Naive thymus-derived CD4-positive, alpha-beta T cell (primary cell): ENCODE measurements at regions not wholly inside any gene's neighbourhood (a gene's known extent, or its start where the extent isn't known, plus 50 kb on each side); places are given as distances from the start of the nearest gene placed in this dataset.

Source experiments
- ATAC-seq: fragments of 150-1000 bp; cut with Tn5 transposase; 2 replicates; pipeline ENCODE4 v1.10.0; 2021; ENCODE audit warnings: mild to moderate bottlenecking, moderate library complexity
- CTCF ChIA-PET: fragments of 350-600 bp; sonication (Branson Sonifier 250); formaldehyde crosslinking; loops from one replicate; lab custom pipeline; 2021; ENCODE audit warnings: antibody characterized with exemption; lab: Charles Lee
- POLR2A ChIA-PET: fragments of 350-600 bp; sonication (Branson Sonifier 250); formaldehyde crosslinking; loops from one replicate; lab custom pipeline; 2021; ENCODE audit warnings: antibody characterized with exemption, inconsistent platforms; lab: Charles Lee
- DNase-seq, 9 donors: peaks; one replicate each; pipeline versions ENCODE4 v3.0.0 to v3.0.0-alpha.2; 2020 to 2022; ENCODE audit warnings: mixed read lengths in 1 of 9
- H3K27ac ChIP-seq: one replicate; pipeline ENCODE4 v1.7.0; 2013; ENCODE audit warnings: mild to moderate bottlenecking, low read depth, low read length, moderate library complexity
- H3K27me3 ChIP-seq, 2 donors: one replicate each; pipeline ENCODE4 v1.7.0; 2013; ENCODE audit warnings: low read length in 2 of 2, mild to moderate bottlenecking in 2 of 2, moderate library complexity in 2 of 2; ENCODE audit not compliant: control insufficient read depth in 2 of 2, insufficient read depth in 2 of 2
- H3K36me3 ChIP-seq, 3 experiments: 1 replicate in 2 of 3; 2 replicates in 1 of 3; pipeline ENCODE4 v1.7.0; 2013; ENCODE audit warnings: low read length in 3 of 3, mild to moderate bottlenecking in 3 of 3, moderate library complexity in 1 of 3; ENCODE audit not compliant: insufficient read depth in 3 of 3, control insufficient read depth in 2 of 3
- H3K4me1 ChIP-seq, 2 donors: one replicate each; pipeline ENCODE4 v1.7.0; 2013; ENCODE audit warnings: low read length in 2 of 2, mild to moderate bottlenecking in 2 of 2, moderate library complexity in 1 of 2; ENCODE audit not compliant: control insufficient read depth in 2 of 2, insufficient read depth in 2 of 2
- H3K4me3 ChIP-seq: 2 replicates; pipeline ENCODE4 v1.7.0; 2013; ENCODE audit warnings: mild to moderate bottlenecking, low read length
- H3K9me3 ChIP-seq, 3 experiments: 1 replicate in 2 of 3; 2 replicates in 1 of 3; pipeline ENCODE4 v1.7.0; 2013; ENCODE audit warnings: low read length in 3 of 3; ENCODE audit not compliant: control insufficient read depth in 2 of 3
- H3K27ac Mint-ChIP-seq, 9 donors: one replicate each; pipeline ENCODE4 v1.8.0; 2020 to 2022; ENCODE audit warnings: mixed read lengths in 9 of 9, mild to moderate bottlenecking in 8 of 9, moderate library complexity in 5 of 9, inconsistent platforms in 2 of 9
- H3K27me3 Mint-ChIP-seq, 5 donors: one replicate each; pipeline ENCODE4 v1.8.0; 2021 to 2022; ENCODE audit warnings: mixed read lengths in 5 of 5, mild to moderate bottlenecking in 1 of 5
- H3K36me3 Mint-ChIP-seq, 5 donors: one replicate each; pipeline ENCODE4 v1.8.0; 2020 to 2022; ENCODE audit warnings: mixed read lengths in 5 of 5, mild to moderate bottlenecking in 3 of 5, inconsistent platforms in 1 of 5
- H3K4me1 Mint-ChIP-seq, 7 donors: one replicate each; pipeline ENCODE4 v1.8.0; 2020 to 2022; ENCODE audit warnings: mixed read lengths in 7 of 7, mild to moderate bottlenecking in 3 of 7, inconsistent platforms in 1 of 7
- H3K4me3 Mint-ChIP-seq, 10 donors: one replicate each; pipeline ENCODE4 v1.8.0; 2020 to 2022; ENCODE audit warnings: mild to moderate bottlenecking in 10 of 10, mixed read lengths in 10 of 10, moderate library complexity in 6 of 10, inconsistent platforms in 2 of 10
- H3K9me3 Mint-ChIP-seq, 11 donors: one replicate each; pipeline ENCODE4 v1.8.0; 2020 to 2022; ENCODE audit warnings: mixed read lengths in 11 of 11, mild to moderate bottlenecking in 4 of 11, inconsistent platforms in 1 of 11, moderate library complexity in 1 of 11
- intact Hi-C, 2 donors: fragments of 100-400 bp; cut with micrococcal nuclease; formaldehyde crosslinking; loops; one replicate each; pipeline ENCODE4 v1.15.1; 2023

DNA sequence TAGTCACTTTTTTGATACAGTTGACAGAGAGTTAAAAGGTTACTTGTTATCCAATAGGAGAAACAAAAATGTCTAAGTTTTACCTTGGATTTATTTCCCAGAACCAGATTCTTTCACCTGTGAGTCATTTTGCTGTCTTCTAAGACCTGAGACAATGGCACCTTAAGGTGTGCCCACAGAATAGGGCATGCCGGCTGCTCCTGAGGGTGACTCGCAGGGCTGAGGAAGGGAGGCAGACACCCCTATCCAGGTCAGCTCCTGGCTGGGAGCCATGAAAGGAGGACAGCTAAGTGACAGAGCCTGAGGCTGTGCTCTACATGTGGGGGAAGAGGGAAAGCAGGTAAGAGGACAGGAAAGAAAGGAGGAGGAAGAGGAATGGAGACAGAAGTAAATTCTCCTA is 67.8 kb downstream of the RASSF10 start:
- intact Hi-C loops: no loop called here
- Mint-ChIP-seq H3K36me3 (no peaks in the 10 kb centered on the region), H3K27ac (no peak overlapping the region), H3K27me3 (peaks cover 14 to 43% (median 37%) of the 10 kb centered on the region in 5 donors), H3K4me3 (no peak overlapping the region), H3K4me1 (no peaks in the 10 kb centered on the region), H3K9me3 (peaks cover 0 to 2% (median 0%) of the 10 kb centered on the region in 11 donors)
- ChIA-PET CTCF (no interaction called here), POLR2A (no interaction called here)
- DNase-seq: no peak
- no peaks in the 10 kb centered on the region for H3K4me1 ChIP-seq
- no peaks in the 10 kb centered on the region for H3K27me3 ChIP-seq
- no peak for ATAC-seq
- no peaks in the 10 kb centered on the region for H3K9me3 ChIP-seq
- H3K36me3 ChIP-seq: no peaks in the 10 kb centered on the region
- no peak overlapping the region for H3K4me3 ChIP-seq
- no peak overlapping the region for H3K27ac ChIP-seq

DNA sequence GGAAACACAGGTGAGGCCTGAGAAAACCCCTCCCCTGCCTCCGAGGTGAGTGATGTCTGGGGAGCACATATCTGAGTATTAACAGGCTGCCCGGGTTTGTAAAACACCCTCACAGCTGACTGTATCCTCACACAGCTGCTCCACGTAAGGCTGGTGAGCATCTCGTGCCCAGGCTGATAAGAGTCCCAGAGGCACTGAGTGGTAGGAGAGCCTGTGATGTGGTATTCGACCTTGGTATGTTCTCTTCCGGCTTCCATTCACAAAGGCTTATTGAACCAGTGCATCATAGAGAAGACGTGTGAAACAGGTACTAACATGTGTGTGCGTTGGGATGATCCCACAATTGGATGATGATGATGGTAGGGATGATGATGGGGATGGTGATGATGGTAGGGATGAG is 71.7 kb downstream of the RASSF10 start:
- peaks cover 17 to 67% (median 54%) of the 10 kb centered on the region in 5 donors for H3K27me3 Mint-ChIP-seq
- ATAC-seq: no peak

DNA sequence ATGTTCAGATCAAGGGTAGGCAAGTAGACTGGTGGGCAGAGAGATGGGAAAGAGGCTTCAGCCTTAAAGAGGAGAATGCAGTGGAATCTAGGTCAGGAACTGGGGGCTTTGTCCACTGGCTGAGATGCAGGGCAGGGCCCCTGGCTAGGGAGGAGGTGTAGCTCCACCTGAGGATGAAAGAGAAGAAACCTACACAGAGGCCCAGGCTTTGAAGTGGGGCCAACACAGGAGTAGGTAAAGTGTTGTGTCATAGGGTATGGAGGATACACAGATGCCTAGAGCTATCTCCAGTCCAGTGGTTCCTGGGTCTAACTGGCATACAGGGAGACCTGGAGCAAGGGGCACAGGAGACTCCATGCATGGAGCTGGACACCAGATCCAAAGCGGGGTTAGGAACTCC is 73.5 kb downstream of the RASSF10 start:
- DNase-seq (no peak), ATAC-seq (no peak)
- no peak overlapping the region for H3K4me3 Mint-ChIP-seq
- ChIA-PET POLR2A (no interaction called here), CTCF (no interaction called here)
- Histone ChIP-seq H3K27ac (no peak overlapping the region), H3K4me1 (no peaks in the 10 kb centered on the region), H3K36me3 (no peaks in the 10 kb centered on the region), H3K4me3 (no peak overlapping the region), H3K9me3 (no peaks in the 10 kb centered on the region), H3K27me3 (no peaks in the 10 kb centered on the region)
- H3K9me3 Mint-ChIP-seq: peaks cover 0 to 7% (median 1%) of the 10 kb centered on the region in 11 donors
- intact Hi-C loops: no loop called here
- no peak overlapping the region for H3K27ac Mint-ChIP-seq
- no peaks in the 10 kb centered on the region for H3K36me3 Mint-ChIP-seq
- no peaks in the 10 kb centered on the region for H3K4me1 Mint-ChIP-seq
- H3K27me3 Mint-ChIP-seq: peaks cover 20 to 69% (median 65%) of the 10 kb centered on the region in 5 donors

More for the DNA sequence above, 71.7 kb downstream of the RASSF10 start:
- no peaks in the 10 kb centered on the region for H3K9me3 ChIP-seq
- H3K36me3 ChIP-seq: no peaks in the 10 kb centered on the region
- H3K4me3 ChIP-seq: no peak overlapping the region
- DNase-seq: no peak
- H3K9me3 Mint-ChIP-seq: peaks cover 0 to 2% (median 0%) of the 10 kb centered on the region in 11 donors
- H3K4me1 Mint-ChIP-seq: no peaks in the 10 kb centered on the region
- ChIA-PET CTCF (no interaction called here), POLR2A (no interaction called here)
- no peak overlapping the region for H3K4me3 Mint-ChIP-seq
- no peak overlapping the region for H3K27ac ChIP-seq
- no peak overlapping the region for H3K27ac Mint-ChIP-seq
- H3K36me3 Mint-ChIP-seq: no peaks in the 10 kb centered on the region
- H3K27me3 ChIP-seq: no peaks in the 10 kb centered on the region
- no peaks in the 10 kb centered on the region for H3K4me1 ChIP-seq
- intact Hi-C loops: no loop called here

- no peaks in the 10 kb centered on the region for H3K4me1 Mint-ChIP-seq
- no peaks in the 10 kb centered on the region for H3K9me3 ChIP-seq
- peaks cover 0 to 18% (median 8%) of the 10 kb centered on the region in 11 donors for H3K9me3 Mint-ChIP-seq
- H3K36me3 Mint-ChIP-seq: no peaks in the 10 kb centered on the region
- no peaks in the 10 kb centered on the region for H3K4me1 ChIP-seq
- no peaks in the 10 kb centered on the region for H3K27me3 ChIP-seq
- DNase-seq (no peak), ATAC-seq (no peak)
- no peak overlapping the region for H3K4me3 Mint-ChIP-seq
- no peak overlapping the region for H3K27ac Mint-ChIP-seq
- H3K36me3 ChIP-seq: no peaks in the 10 kb centered on the region
- H3K27me3 Mint-ChIP-seq: peaks cover 3 to 23% (median 14%) of the 10 kb centered on the region in 5 donors
- no peak overlapping the region for H3K4me3 ChIP-seq
- POLR2A ChIA-PET: no interaction called here
- no peak overlapping the region for H3K27ac ChIP-seq
- CTCF ChIA-PET: no interaction called here
- intact Hi-C loops: no loop called here
Measured at GRCh38 chr11:13090228-13090708, 81.2 kb downstream of the RASSF10 start.

GRCh38 chr11:13091373-13091772 is 82.3 kb downstream of the RASSF10 start:
- ChIA-PET POLR2A (no interaction called here), CTCF (no interaction called here)
- no peaks in the 10 kb centered on the region for H3K9me3 ChIP-seq
- Mint-ChIP-seq H3K27me3 (peaks cover 5 to 28% (median 7%) of the 10 kb centered on the region in 5 donors), H3K4me1 (no peaks in the 10 kb centered on the region), H3K4me3 (no peak overlapping the region), H3K9me3 (peaks cover 0 to 18% (median 8%) of the 10 kb centered on the region in 11 donors), H3K36me3 (no peaks in the 10 kb centered on the region), H3K27ac (no peak overlapping the region)
- no peak for ATAC-seq
- no peaks in the 10 kb centered on the region for H3K4me1 ChIP-seq
- DNase-seq: no peak
- no peak overlapping the region for H3K4me3 ChIP-seq
- H3K27ac ChIP-seq: no peak overlapping the region
- no peaks in the 10 kb centered on the region for H3K27me3 ChIP-seq
- H3K36me3 ChIP-seq: no peaks in the 10 kb centered on the region
- intact Hi-C loops: no loop called here

DNA sequence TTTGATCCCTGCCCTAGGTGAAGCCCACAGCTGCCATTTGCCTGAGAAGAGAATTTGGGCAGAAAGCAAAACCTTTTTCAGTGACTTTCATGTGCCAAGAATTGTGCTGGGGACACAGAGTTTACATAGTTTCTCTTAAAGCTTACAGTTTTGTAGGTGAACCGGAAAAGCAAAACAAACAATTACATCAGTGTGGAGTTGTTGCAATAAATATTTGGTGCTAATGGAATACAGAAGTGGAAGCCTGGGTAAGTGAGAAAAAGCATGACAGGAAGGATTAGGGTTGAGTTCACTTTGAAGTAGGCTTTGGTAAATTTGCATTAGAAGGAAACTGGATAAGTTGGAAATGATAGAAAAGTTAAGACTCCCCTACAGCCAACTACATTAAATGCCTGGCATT is 82.7 kb downstream of the RASSF10 start:
- POLR2A ChIA-PET: no interaction called here
- CTCF ChIA-PET: no interaction called here
- Histone ChIP-seq H3K4me1 (no peaks in the 10 kb centered on the region), H3K9me3 (no peaks in the 10 kb centered on the region), H3K4me3 (no peak overlapping the region), H3K27me3 (no peaks in the 10 kb centered on the region), H3K36me3 (no peaks in the 10 kb centered on the region), H3K27ac (no peak overlapping the region)
- Mint-ChIP-seq H3K9me3 (peaks cover 0 to 18% (median 8%) of the 10 kb centered on the region in 11 donors), H3K27me3 (peaks cover 5 to 29% (median 6%) of the 10 kb centered on the region in 5 donors), H3K4me1 (no peaks in the 10 kb centered on the region), H3K27ac (no peak overlapping the region), H3K36me3 (no peaks in the 10 kb centered on the region), H3K4me3 (no peak overlapping the region)
- DNase-seq: no peak
- intact Hi-C loops: no loop called here
- no peak for ATAC-seq

DNA sequence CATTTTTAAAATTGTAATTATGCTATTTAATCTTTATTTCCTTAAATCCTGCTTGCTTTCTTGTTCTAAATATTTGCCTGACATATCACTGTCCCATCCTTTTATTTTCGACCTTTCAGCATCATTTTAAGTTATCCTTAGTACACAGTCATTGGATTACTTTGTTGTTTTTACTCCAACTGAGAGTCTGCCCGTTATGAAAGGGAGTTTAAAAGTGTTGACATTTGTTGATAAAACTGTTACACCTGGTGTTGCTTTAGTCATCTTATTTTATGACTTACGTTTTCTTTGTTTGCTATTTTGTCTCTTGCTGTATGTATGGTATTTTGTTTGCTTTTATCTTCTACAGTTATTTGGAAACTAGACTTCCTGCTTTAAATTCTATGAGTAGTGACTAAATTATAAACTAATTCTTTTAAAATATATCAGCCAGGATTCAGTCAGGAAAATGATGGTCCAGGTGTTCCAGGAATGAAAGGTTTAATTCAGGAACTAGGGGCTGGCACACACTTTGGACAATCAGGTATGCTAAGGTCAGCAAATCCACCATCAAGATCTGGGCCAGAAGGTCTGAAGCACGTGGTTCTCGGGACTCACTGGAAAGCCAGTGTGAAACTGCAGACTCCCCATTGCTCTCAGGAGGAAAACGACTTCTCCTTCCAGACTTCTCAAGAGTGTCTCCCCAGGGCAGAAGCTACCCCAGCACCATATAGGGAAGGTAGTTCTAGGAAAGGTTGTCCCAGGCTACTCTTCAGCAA is 86.0 kb downstream of the RASSF10 start:
- Histone ChIP-seq H3K4me1 (no peaks in the 10 kb centered on the region), H3K27me3 (no peaks in the 10 kb centered on the region), H3K27ac (no peak overlapping the region), H3K9me3 (no peaks in the 10 kb centered on the region), H3K4me3 (no peak overlapping the region), H3K36me3 (no peaks in the 10 kb centered on the region)
- H3K9me3 Mint-ChIP-seq: peaks cover 0 to 4% (median 0%) of the 10 kb centered on the region in 11 donors
- intact Hi-C loops: no loop called here
- no peak overlapping the region for H3K27ac Mint-ChIP-seq
- ChIA-PET POLR2A (no interaction called here), CTCF (no interaction called here)
- no peaks in the 10 kb centered on the region for H3K4me1 Mint-ChIP-seq
- DNase-seq (no peak), ATAC-seq (no peak)
- H3K36me3 Mint-ChIP-seq: no peaks in the 10 kb centered on the region
- H3K4me3 Mint-ChIP-seq: no peak overlapping the region
- peaks cover 2 to 31% (median 8%) of the 10 kb centered on the region in 5 donors for H3K27me3 Mint-ChIP-seq
